Mucosa of rectum (tissue), 2 donors: ENCODE measurements at regions not wholly inside any gene's neighbourhood (a gene's known extent, or its start where the extent isn't known, plus 50 kb on each side); places are given as distances from the start of the nearest gene placed in this dataset.

Experiments
- H3K27ac ChIP-seq, 2 donors: one replicate each; pipeline ENCODE4 v1.7.0; 2013; ENCODE audit warnings: inconsistent platforms in 2 of 2, low read depth in 2 of 2, low read length in 2 of 2
- H3K27me3 ChIP-seq, 2 donors: one replicate each; pipeline ENCODE4 v1.7.0; 2013; ENCODE audit warnings: low read length in 2 of 2; ENCODE audit not compliant: control insufficient read depth in 2 of 2, insufficient read depth in 2 of 2
- H3K36me3 ChIP-seq, 2 donors: one replicate each; pipeline ENCODE4 v1.7.0; 2013; ENCODE audit warnings: low read length in 2 of 2; ENCODE audit not compliant: control insufficient read depth in 2 of 2, insufficient read depth in 2 of 2
- H3K4me1 ChIP-seq, 2 donors: one replicate each; pipeline ENCODE4 v1.7.0; 2013; ENCODE audit warnings: low read length in 2 of 2, mild to moderate bottlenecking in 1 of 2; ENCODE audit not compliant: control insufficient read depth in 2 of 2, insufficient read depth in 2 of 2
- H3K4me3 ChIP-seq, 2 donors: one replicate each; pipeline ENCODE4 v1.7.0; 2013; ENCODE audit warnings: low read length in 2 of 2
- H3K9ac ChIP-seq, 2 donors: one replicate each; pipeline ENCODE4 v1.7.0; 2013; ENCODE audit warnings: low read length in 2 of 2, low read depth in 1 of 2, mild to moderate bottlenecking in 1 of 2
- H3K9me3 ChIP-seq, 2 donors: one replicate each; pipeline ENCODE4 v1.7.0; 2013; ENCODE audit warnings: low read length in 2 of 2; ENCODE audit not compliant: control insufficient read depth in 2 of 2
- donor health status: healthy.
- donor health status: Normal muscosa, but diverticular disease.

DNA sequence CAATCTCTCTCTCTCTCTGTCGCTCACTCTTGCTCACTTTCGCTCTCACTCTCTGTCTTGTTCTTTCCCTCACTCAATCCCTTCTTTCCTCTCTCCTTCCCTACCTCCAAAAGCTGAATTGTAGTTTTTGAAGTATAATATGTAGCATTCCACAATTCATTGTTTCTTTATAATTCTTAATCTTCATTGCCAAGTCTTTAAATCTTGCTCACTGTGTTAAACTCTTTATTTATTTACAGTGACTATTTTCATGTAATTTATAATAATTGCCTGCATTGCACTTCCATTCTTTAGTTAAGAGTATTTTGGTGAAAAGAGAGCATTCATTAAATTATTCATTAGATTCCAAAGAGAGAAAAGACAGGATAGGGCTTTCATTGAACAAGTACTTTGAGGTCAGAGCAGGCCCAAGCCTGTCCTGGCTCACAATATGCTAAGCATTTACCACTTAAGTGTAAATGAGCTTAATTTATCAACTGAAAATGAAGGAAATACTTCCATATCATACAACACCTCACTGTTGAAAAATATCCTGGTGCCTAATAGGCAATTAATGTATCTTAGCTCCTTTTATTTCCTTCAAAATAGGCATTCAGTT is 257.4 kb upstream of the SLITRK1 start:
- Histone ChIP-seq H3K9me3 (no peaks in the 10 kb centered on the region), H3K4me1 (no peaks in the 10 kb centered on the region), H3K36me3 (no peaks in the 10 kb centered on the region), H3K4me3 (no peak overlapping the region), H3K27ac (no peak overlapping the region), H3K27me3 (no peaks in the 10 kb centered on the region), H3K9ac (no peak overlapping the region)

DNA sequence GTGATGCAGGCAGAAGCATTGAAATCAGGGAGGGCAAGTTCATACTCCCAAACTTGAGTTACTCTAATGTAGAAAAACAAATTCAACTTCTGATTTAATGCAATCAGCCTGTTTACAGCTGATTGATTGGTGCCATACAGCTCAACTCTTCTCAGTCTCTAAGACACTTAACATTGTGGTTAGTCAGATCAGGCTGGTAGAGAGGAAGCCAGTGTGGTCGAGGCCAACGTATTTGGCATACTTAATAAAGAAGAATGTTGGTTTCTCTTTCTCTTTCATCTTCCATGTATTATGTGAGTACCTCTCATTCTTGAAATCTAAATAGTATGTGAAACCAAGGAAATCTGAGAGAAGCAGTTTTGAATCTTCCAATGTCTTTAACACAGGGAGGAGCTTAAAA is 255.0 kb upstream of the SLITRK1 start:
- Histone ChIP-seq H3K9ac (no peak overlapping the region), H3K9me3 (no peaks in the 10 kb centered on the region), H3K4me1 (no peaks in the 10 kb centered on the region), H3K27ac (no peak overlapping the region), H3K4me3 (no peak overlapping the region), H3K27me3 (no peaks in the 10 kb centered on the region), H3K36me3 (no peaks in the 10 kb centered on the region)

DNA sequence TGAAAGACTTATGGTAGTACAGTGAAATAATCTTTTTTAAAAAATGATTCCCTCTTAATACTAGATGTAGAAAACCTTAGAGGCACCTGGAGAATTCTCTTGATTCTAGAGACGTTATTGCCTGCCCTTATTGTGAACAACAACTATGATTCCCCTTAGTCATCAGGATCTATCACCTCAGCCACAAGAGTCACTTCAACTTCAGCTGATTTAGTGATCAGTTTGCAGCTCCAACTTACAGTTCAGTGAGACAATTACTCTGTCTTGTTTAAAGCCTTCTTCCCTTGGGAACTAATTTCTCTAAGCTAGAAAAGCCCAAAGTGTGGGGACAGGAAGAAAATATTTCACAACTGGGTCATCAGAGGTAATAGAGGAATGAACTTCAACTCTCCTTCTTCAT is 254.3 kb upstream of the SLITRK1 start:
- Histone ChIP-seq H3K27ac (no peak overlapping the region), H3K4me3 (no peak overlapping the region), H3K9ac (no peak overlapping the region), H3K4me1 (no peaks in the 10 kb centered on the region), H3K36me3 (no peaks in the 10 kb centered on the region), H3K27me3 (no peaks in the 10 kb centered on the region), H3K9me3 (no peaks in the 10 kb centered on the region)

DNA sequence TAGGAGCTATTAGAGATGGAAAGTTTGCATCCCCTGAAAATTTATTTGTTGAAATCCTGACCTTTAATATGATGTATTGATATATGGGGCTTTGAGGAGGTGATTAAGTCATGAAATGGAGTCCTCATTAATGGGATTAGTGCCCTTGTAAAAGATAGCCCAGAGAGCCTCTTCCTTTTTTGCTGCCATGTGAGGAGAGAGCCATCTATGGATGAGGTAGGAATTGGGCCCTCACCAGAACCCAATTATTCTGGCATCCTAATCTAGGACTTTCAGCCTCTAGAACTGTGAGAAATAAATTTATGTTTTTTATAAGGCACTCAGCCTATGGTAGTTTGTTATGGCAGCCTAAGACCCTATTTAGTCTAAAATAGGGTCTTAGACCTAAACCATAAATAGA is 250.2 kb upstream of the SLITRK1 start:
- H3K27ac ChIP-seq, result no peak overlapping the region
- H3K36me3 ChIP-seq, result no peaks in the 10 kb centered on the region
- no peak overlapping the region for H3K4me3 ChIP-seq
- H3K27me3 ChIP-seq, result no peaks in the 10 kb centered on the region
- H3K4me1 ChIP-seq, result no peaks in the 10 kb centered on the region
- no peak overlapping the region for H3K9ac ChIP-seq
- peaks cover under 1 to 2% of the 10 kb centered on the region in 2 donors for H3K9me3 ChIP-seq

DNA sequence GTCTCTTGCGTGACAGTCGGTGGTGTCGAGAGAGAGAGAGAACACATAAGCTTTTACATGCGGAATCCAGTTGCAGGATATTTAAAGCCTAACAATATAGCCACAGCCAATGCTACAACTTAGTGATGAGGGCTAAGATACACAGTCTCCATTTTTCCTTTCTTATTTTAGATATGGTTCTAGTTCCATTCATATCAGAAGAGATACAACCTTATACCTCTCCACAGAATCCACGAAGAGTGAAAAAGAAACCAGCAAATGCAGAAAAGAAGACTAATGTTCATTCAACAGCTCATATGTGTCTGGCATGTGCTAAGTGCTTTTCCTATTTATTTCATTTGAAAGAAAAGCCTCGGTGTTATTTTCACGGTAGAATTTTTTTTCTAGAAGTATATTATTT is 249.0 kb upstream of the SLITRK1 start:
- Histone ChIP-seq H3K36me3 (no peaks in the 10 kb centered on the region), H3K9ac (no peak overlapping the region), H3K4me1 (no peaks in the 10 kb centered on the region), H3K27ac (no peak overlapping the region), H3K4me3 (no peak overlapping the region), H3K27me3 (no peaks in the 10 kb centered on the region), H3K9me3 (peaks cover 2 to 3% of the 10 kb centered on the region in 2 donors)

DNA sequence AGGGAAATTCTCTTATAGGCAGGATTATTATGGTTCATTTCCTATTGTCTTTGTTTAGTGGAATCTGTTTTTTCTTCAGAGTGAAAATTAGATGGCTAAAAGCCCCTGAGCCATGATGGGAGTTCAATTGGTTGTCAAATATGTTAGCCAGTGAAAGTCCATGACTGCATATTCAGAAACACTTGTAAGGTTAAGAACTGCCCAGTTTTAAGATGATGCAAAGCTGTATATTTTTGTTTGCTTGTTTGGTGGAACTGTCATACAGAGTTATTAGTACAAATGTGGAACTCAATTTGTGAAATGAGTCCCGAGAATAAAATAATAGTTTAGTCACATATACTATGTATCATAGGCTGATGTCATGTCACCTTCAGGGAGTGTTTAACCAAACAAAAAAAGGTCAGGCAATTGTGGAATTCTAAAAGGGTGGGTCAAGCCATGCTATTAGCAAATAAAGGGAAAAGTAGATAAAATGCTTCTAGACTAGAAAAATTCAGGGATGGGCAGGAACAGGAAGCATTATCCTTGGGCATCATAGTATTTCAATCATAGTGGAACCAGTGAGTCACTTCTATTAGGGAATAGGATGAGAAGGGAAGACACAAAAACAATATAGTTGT is 248.3 kb upstream of the SLITRK1 start:
- Histone ChIP-seq H3K4me3 (no peak overlapping the region), H3K27me3 (no peaks in the 10 kb centered on the region)

DNA sequence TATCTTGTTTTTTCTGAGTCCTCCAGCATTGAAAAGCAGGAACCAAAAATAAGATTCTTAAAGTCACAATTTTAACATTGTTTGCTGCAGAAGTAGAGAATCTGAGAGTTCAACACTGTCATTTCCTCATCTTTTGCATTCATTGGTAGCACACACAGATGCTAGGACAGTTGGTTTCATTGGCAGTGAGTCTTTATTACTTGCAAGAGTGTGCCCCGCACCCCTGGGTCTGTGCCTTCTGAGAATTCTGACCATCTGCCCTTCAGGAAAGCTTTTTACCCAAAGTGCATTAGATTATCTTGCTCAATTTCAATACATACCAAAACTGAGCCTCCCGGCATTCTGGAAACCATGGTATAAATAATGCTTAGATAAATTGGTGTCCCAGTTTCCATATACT is 247.7 kb upstream of the SLITRK1 start:
- Histone ChIP-seq H3K27me3 (no peaks in the 10 kb centered on the region), H3K4me3 (no peak overlapping the region), H3K9me3 (peaks cover 2 to 3% of the 10 kb centered on the region in 2 donors), H3K27ac (no peak overlapping the region), H3K9ac (no peak overlapping the region), H3K36me3 (no peaks in the 10 kb centered on the region), H3K4me1 (no peaks in the 10 kb centered on the region)

More for the DNA sequence above, 248.3 kb upstream of the SLITRK1 start:
- H3K9ac ChIP-seq, result no peak overlapping the region
- no peaks in the 10 kb centered on the region for H3K4me1 ChIP-seq
- no peaks in the 10 kb centered on the region for H3K36me3 ChIP-seq
- no peak overlapping the region for H3K27ac ChIP-seq
- peaks cover 2 to 3% of the 10 kb centered on the region in 2 donors for H3K9me3 ChIP-seq

DNA sequence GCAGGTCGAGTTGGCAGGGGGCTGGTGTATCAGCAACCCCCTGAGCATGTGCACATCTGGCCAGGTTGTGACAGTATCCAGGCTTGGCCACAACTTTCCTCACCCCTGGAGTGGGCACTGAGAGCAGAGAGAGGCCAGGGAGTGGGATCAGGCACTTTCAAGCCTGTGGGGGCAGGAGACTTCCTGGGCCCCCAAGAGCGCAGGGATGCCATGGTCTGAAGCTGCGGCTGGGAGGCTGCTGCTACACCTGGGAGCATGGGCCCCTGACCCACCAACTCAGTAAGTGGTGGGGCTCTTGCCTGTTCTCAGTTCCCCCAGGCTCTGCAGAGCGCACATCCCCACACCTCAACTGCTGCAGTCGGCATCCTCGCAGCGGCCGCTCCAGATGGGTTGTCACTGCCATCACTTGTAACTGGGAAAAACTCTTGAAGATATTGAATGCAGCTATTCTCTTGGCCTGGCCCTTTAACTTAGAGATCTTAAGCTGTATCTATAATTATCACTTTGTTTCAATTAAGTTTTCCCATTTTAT is 245.4 kb upstream of the SLITRK1 start:
- Histone ChIP-seq H3K36me3 (no peaks in the 10 kb centered on the region), H3K27ac (no peak overlapping the region), H3K9ac (no peak overlapping the region), H3K4me1 (no peaks in the 10 kb centered on the region), H3K9me3 (peaks cover 2 to 3% of the 10 kb centered on the region in 2 donors), H3K4me3 (no peak overlapping the region), H3K27me3 (no peaks in the 10 kb centered on the region)

DNA sequence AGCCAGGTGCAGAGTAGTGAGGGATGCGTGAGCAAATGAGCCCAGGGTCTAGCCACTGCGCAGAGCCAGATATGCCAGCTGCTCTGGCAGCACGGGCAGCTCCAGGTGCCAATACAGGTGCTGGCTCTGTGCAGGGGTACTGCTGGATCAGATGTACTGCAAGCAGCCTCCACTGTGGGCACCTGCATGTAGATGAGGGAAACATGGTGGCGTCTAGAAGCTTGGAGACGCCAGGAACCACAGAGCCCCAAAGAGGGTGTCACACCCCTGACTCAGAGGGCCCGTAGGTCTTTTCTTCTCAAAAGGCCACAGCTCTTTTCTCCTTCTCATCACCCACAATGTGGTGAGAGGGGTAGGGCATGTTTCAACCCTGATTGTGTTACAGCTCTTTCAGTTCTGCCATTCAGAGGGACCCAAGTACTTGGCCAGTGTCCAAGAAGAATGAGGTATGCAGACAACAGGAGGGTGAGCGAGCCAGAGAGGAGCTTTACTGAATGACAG is 244.4 kb upstream of the SLITRK1 start:
- Histone ChIP-seq H3K4me1 (no peaks in the 10 kb centered on the region), H3K9me3 (peaks cover 2 to 3% of the 10 kb centered on the region in 2 donors), H3K27me3 (no peaks in the 10 kb centered on the region), H3K9ac (no peak overlapping the region), H3K4me3 (no peak overlapping the region), H3K27ac (no peak overlapping the region), H3K36me3 (no peaks in the 10 kb centered on the region)

DNA sequence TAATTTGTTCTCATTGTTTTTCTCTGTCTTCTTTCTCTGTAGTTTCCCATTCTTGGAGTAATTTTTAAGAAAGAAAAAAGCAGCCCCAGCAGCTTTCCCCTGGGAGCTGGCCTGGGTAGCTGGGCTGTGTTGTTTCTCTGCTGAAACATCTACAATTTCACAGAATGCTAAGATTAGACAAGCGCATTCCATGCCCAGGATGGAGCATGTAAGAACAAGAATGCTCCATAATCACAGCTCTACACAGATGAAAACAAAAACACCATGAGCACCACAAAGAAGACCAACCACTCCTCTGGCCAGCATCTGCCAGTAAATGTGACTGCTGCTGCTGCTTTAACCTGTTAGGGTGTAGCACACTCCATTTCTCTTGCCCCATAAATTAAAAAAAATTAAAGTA is 239.2 kb upstream of the SLITRK1 start:
- Histone ChIP-seq H3K36me3 (no peaks in the 10 kb centered on the region), H3K4me3 (no peak overlapping the region), H3K27me3 (no peaks in the 10 kb centered on the region), H3K9ac (no peak overlapping the region), H3K9me3 (no peaks in the 10 kb centered on the region), H3K4me1 (no peaks in the 10 kb centered on the region), H3K27ac (no peak overlapping the region)
